ENCODE measurements at regions not wholly inside any gene's neighbourhood (a gene's known extent, or its start where the extent isn't known, plus 50 kb on each side); places are given as distances from the start of the nearest gene placed in this dataset.
"Not testable (repeated sequence)": the region's sequence is repeated elsewhere in the genome, so short reads cannot be mapped to it uniquely, and the experiment has no call there.

GRCh38 chr12:114616081-114616480 is 67.9 kb downstream of the TBX3 start:
- DNase-seq (ENCODE audit: low spot score): no peak
- intact Hi-C loops (cut with DNase I): no loop called here

GRCh38 chr12:114614040-114614439 is 69.9 kb downstream of the TBX3 start:
- intact Hi-C loops (cut with DNase I): no loop called here
- DNase-seq (ENCODE audit: low spot score): no peak

- no peak for DNase-seq (ENCODE audit: low spot score)
- intact Hi-C loops (cut with DNase I): no loop called here
These were observed 71.9 kb downstream of the TBX3 start for GRCh38 chr12:114612062-114612461.

- intact Hi-C loops (cut with DNase I): no loop called here
- DNase-seq (ENCODE audit: low spot score): no peak
These were observed 72.6 kb downstream of the TBX3 start for GRCh38 chr12:114611145-114612018.

- intact Hi-C loops (cut with DNase I): no loop called here
- DNase-seq (ENCODE audit: low spot score): no peak
These were observed 75.5 kb downstream of the TBX3 start for GRCh38 chr12:114608509-114608908.

GRCh38 chr12:114605918-114606317 is 78.1 kb downstream of the TBX3 start:
- intact Hi-C loops (cut with DNase I): no loop called here
- DNase-seq (ENCODE audit: low spot score): no peak

GRCh38 chr12:114604606-114605005 is 79.4 kb downstream of the TBX3 start:
- intact Hi-C loops (cut with DNase I): no loop called here
- no peak for DNase-seq (ENCODE audit: low spot score)

GRCh38 chr12:114600584-114600983 is 83.4 kb downstream of the TBX3 start:
- DNase-seq (ENCODE audit: low spot score); intact Hi-C loops (cut with DNase I): not testable (repeated sequence)

- intact Hi-C loops (cut with DNase I): no loop called here
- no peak for DNase-seq (ENCODE audit: low spot score)
These were observed 85.9 kb downstream of the TBX3 start for GRCh38 chr12:114598111-114598510.

GRCh38 chr12:114592946-114593345 is 91.0 kb downstream of the TBX3 start:
- intact Hi-C loops (cut with DNase I): no loop called here

GRCh38 chr12:114588061-114588460 is 95.9 kb downstream of the TBX3 start:
- intact Hi-C loops (cut with DNase I): no loop called here
- DNase-seq (ENCODE audit: low spot score): no peak

More at GRCh38 chr12:114592946-114593345, 91.0 kb downstream of the TBX3 start:
- DNase-seq (ENCODE audit: low spot score): no peak

- intact Hi-C loops (cut with DNase I): no loop called here
These were observed 103.7 kb downstream of the TBX3 start for GRCh38 chr12:114580306-114580705.

GRCh38 chr12:114579389-114579788 is 104.6 kb downstream of the TBX3 start:
- DNase-seq (ENCODE audit: low spot score): no peak
- intact Hi-C loops (cut with DNase I): no loop called here

More at GRCh38 chr12:114580306-114580705, 103.7 kb downstream of the TBX3 start:
- no peak for DNase-seq (ENCODE audit: low spot score)

GRCh38 chr12:114562654-114563053 is 121.3 kb downstream of the TBX3 start:
- peak; percentile 75 for DNase-seq (ENCODE audit: low spot score)
- intact Hi-C loops (cut with DNase I): no loop called here

GRCh38 chr12:114555451-114555850 is 128.5 kb downstream of the TBX3 start:
- intact Hi-C loops (cut with DNase I): no loop called here
- DNase-seq (ENCODE audit: low spot score): no peak

- intact Hi-C loops (cut with DNase I): no loop called here
- no peak for DNase-seq (ENCODE audit: low spot score)
These were observed 136.3 kb downstream of the TBX3 start for GRCh38 chr12:114547636-114548035.

- intact Hi-C loops (cut with DNase I): no loop called here
These were observed 124.5 kb upstream of the TBX5 start for GRCh38 chr12:114530417-114530816.

GRCh38 chr12:114529966-114530365 is 124.0 kb upstream of the TBX5 start:
- intact Hi-C loops (cut with DNase I): no loop called here
- DNase-seq (ENCODE audit: low spot score): no peak

More at GRCh38 chr12:114530417-114530816, 124.5 kb upstream of the TBX5 start:
- DNase-seq (ENCODE audit: low spot score): no peak

GRCh38 chr12:114528766-114529165 is 122.8 kb upstream of the TBX5 start:
- intact Hi-C loops (cut with DNase I): no loop called here
- DNase-seq (ENCODE audit: low spot score): no peak

GRCh38 chr12:114521160-114521559 is 115.2 kb upstream of the TBX5 start:
- not testable (repeated sequence) for DNase-seq (ENCODE audit: low spot score)

GRCh38 chr12:114512351-114512750 is 106.4 kb upstream of the TBX5 start:
- intact Hi-C loops (cut with DNase I): no loop called here
- no peak for DNase-seq (ENCODE audit: low spot score)

More at GRCh38 chr12:114521160-114521559, 115.2 kb upstream of the TBX5 start:
- intact Hi-C loops (cut with DNase I): not testable (repeated sequence)
